NCI-H774 (cell line): ENCODE measurements at regions not wholly inside any gene's neighbourhood (a gene's known extent, or its start where the extent isn't known, plus 50 kb on each side); places are given as distances from the start of the nearest gene placed in this dataset.
"Not testable (repeated sequence)": the region's sequence is repeated elsewhere in the genome, so short reads cannot be mapped to it uniquely, and the experiment has no call there.

ENCODE experiments used
- DNase-seq: peaks from one replicate; lab custom pipeline; 2025; lab: John Stamatoyannopoulos, UW

DNA sequence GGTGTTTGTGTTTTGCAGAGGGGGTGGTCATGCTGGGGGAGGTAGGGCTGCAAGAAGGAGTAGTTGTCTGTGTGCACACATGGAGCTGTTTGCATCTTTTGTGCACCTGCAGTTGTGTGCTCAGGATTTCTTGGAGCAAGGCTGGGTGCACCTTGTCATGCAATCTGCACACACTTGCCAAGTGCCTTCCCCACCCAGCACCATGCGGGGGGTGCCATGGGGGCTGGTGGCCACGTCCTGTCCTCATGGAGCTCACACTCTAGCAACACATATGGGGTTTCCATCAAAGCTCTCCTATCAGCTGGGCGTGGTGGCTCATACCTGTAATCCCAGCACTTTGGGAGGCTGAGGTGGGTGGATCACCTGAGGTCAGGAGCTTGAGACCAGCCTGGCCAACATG lies 111.6 kb downstream of the CRLF3 start:
- not testable (repeated sequence) for DNase-seq

DNA sequence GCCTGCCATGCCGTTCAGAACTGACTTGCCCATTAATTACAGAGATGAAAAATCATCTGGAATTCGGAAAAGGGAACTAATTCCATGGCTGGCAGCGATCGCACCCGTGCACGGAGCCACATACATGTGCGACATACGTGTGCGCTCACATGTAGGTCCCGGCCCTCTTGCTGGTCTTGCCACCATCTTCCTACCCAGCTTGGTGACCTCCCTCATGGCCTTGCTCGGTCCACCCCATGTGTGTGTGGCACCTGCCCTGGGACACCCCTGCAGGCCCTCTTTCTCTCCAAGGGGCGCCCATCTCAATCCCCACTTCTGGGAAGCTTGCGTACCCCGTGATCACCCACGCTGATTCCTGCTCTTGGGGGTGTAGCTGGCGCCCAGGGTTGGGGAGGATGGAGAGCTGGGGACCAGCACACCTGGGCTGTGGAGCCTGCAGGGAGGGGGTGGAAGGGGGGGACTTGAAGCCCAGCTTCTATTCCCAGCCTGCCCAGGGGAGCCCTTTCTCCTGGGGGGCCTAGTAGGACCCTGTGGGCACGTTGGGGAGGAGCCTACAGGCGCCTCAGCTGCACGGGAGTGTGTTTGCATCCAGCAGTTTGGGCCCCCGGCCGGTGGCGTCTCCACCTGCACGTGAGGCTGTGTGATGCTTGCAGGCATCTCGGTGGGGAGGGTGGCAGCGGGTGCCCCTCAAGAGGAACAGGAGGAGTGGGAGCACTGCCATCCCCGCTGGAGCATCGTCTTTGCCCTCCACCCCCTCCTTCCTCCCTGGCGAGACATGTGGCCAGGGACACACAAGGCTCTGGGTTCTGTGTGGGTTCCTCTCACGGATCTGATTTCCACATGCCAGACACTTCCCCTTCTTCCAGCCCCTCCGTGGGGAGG lies 112.6 kb downstream of the CRLF3 start:
- not testable (repeated sequence) for DNase-seq

DNA sequence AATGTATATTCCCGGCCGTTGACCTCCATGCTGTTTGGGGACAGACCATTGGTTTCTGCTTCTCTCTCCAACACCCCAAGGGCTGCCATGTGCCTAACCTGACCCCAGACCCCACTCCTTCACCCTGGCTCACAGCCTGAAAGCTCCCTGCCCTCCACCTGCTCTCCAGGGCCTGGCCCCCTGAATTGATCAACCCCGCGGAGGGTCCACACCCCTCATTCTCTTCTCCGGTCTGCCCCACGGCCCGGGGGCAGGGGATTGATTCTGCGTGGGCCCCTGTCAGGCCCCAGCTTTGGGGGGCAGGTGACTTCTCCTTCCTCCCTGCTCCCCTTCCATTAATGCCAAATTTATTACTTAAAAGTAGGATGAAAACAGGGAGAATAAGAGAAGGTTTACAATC lies 113.3 kb downstream of the CRLF3 start:
- DNase-seq: not testable (repeated sequence)

DNA sequence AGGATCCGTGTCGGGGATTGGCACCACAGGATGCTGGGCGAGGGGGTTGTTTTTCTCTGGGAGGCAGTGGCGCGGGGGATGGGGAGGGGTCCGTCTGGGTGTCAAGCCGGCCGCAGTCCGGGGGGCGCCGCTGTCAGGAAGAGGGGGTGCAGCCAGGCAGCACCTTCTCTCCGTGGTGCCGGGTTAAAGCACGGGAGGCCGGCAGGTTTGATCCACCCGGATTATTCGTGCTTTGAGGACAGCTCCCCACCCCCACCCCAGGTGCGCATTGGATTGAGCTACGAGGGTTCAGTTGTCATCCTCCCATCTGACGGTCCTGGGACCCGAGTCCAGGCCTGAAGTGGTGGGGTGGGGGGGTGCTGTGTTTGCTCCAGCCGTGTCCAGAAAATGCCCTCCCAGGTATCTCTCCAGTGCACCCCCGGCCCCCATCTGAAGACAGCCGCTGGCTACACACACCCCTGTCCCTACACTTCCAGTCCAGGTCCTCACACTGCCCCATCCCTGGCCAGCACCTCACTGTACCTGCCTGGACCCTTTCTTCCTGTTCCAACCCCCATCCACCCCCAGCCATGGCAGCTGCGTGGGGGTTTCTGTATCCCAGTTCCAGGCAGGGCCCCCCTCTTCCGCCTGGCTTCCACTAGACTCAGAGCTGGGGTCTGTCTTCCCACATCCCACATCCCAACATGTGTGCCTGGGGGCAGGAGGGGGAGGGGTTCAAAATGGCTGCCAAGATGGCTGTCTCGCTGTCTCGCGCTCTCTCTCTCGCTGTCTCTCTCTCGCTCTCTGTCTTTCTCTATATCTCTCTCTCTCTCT lies 114.0 kb downstream of the CRLF3 start:
- DNase-seq: not testable (repeated sequence)

DNA sequence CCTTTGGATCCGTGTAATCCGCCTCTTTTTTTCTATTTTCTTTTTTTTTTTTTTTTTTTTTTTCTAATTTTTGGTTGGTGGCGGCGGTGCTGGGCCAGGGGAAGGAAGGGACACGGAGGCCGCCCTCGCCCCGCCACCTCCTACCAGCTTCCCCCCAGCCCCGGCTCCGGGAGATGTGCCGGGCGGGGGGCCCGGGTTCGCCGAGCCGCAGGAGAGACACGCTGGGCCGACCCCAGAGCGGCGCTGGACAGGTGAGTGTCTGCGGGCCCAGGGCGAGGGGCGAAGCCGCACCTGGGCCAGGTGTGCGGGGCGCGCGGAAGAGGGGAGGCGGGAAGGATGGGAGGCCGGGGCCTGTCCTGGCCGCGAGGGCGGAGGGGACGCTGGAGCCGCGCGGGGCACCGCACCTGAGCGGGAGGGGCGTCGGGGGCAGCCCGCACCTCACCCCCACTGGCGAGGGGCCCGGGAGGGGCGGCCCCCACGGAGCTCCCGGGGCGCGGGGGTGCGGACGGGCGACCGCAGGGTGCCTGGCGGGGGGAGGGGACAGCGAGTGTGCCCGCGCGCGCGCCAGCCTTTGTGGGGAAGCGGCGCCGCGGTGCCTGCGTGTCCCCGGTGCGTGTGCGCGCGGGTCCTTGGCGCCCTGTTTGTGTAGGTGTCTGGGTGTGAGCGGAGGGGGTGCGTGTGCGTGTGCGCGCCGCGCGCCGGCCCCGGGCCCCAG lies 114.8 kb downstream of the CRLF3 start:
- peak; percentile 39 for DNase-seq

DNA sequence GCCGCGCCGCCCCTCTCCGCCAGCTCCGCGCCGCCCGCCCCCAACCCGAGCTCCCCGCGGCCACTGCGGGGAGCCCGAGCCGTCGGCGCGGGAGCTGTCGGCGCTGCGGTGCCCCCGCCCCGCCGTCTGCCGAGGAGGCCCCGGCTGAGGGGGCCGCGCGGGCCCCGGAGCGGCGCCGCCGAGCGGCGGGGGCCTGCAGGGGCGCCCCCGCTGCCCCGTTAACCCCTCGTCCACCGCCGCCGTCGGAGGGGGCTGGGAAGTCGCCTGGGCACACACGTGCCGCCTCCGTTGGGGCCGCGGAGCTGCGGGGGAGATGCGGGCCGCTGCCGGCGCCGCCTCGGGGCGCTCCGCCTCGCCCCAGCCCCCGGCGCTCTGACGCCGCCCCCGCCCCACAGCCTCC lies 115.4 kb downstream of the CRLF3 start:
- not testable (repeated sequence) for DNase-seq

DNA sequence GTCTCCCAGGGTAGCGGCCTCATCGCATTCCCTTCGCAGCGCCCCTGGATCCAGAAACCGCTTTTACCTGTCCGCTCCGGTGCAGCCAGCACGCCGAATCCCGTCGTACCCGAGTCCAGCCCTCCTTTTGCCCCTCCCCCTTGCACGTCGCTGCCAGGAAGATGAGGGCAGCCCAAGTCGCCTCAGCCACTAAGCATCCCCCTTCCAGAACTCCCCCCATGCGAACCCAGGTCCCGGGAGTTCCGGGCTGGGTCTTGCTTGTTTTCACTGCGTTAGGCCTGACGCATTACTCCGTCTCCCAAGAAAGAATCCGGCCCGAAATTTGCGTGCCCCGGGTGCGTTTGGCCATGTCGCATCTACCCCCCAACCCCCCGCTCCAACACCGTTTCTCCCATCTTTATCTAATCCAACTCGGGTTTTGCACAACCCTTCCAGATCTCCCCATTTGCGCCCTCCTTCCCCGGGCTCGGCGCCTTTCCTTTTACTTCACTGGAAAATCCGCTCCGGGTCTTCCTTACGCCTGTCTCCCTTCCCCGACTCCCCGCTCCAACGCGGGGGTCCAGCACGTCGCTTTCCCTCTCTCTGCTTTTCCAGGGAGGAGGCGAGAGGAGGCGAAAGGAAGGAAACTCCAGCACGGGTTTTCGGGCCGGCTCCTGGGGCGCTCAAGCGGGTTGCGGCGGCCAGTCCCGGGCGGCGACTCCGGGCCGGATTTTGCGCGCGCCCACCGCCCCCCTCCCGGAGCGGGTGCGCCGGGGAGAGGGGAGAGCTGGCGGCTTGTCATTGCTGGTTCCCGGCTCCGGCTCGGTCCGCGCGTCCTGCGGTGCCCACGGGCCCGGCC lies 116.0 kb downstream of the CRLF3 start:
- peak; percentile 91 for DNase-seq

DNA sequence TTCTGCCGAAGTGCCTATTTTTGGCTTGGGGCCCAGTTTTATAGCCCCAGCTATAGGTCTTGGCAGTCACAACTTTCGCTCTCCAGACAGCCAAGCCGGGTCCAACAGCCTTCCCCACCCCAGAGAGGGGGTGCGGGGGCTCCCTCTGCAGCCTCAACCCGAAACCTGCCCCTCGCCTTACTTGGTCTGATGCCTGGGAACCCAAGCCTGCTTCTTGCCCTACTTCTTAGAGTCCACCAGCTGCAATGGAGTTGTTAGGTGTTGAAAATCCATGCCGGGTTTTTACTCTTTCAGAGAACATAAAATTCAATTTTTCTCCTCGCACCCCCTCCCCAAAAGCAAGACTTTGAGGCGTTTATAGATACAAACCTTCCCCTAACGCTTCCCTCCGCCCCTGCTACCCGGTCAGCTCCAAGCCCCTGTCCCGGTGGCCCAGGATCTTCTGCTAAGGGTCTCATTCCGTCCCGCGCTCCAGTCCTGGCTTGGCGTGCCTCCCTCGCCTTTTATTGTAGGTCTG lies 116.7 kb downstream of the CRLF3 start:
- DNase-seq: peak; percentile 43

DNA sequence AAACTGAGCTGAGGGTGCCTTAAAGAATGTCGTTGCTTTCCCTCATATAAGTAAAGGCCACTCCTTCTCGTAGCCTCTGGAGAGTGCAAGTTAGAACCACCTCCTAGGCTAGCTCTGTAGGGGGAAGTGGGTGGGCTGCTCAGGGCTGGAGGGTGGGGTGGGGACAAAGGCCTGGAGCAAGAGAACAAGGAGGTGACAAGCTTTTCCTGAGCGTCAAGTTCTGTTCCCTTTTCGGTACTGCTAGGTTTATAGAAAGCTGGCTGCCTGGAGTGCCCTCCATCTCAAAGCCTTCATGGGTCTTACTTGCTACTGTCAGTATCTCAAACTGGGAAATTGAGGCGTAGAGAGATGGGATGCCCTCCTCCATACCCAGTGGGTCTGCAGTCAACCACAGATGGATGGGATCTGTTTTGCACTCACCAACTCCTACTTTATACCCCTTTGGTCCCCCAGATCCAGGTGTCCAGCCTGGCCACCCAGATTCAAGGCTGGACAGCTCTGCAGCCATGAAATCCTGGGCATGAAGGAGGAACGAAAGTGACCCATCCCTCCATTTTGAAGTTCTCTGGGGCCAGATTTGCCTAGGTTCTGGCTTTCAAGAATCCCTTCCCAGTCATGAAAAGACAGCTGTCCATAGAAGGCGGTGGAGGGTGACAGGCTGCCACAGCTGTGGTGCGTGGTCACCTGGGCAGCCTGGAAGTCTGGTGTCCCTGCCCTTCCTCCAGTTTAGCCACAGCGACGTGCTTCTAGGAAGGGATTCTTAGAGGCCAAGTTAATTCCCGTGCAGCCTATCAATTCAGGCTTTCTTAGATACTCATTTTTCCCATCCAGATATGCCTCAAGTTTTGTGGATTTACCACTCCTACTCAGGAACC lies 117.8 kb downstream of the CRLF3 start:
- DNase-seq: not testable (repeated sequence)

DNA sequence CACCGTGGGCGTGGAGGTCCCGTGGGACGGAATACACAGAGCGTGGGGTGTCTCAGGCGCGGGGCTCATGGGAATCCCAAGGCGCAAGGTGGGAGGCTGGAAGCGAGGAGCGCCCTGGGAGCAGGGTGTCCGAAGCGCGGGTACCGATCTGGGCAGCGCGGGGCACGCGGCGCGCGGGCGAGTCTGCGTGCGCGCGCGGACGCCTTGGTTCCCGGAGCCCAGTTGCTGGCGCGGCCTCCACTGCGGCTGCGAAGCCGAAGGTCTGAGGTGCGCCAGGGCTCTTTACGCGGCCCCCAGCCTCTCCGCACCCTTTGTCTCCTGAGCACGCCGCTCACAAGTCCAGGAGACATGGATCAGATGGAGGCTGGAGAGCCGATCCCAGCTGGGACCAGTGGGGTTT lies 118.5 kb downstream of the CRLF3 start:
- not testable (repeated sequence) for DNase-seq

DNA sequence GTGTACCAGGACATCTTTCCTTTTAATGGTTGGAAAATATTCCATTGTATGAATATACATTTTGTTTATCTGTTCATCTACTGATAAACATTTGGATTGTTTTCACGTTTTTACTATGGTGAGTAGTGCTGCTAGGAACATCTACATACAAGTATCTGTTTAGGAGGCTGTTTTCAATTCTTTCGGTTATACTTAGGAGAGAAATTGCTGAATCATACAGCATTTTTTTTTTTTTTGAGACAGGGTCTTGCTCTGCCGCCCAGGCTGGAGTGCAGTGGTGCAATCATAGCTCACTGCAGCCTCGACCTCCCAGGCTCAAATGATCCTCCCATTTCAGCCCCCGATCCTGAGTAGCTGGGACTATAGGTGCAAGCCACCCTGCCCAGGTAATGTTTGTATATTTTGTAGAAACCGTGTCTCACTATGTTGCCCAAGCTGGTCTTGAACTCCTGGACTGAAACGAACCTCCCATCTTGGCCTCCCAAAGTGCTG lies 122.9 kb downstream of the CRLF3 start:
- DNase-seq: no peak

DNA sequence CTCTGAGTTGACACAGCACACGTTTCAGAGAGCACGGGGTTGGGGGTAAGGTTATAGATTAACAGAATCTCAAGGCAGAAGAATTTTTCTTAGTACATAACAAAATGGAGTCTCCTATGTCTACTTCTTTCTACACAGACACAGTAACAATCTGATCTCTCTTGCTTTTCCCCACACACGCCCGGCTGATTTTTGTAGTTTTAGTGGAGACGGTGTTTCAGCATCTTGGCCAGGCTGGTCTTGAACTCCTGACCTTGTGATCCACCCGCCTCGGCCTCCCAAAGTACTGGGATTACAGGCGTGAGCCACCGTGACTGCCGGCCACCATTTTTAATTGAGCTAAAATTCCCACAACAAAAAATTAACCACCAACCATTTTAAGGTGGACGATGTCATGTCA lies 123.7 kb downstream of the CRLF3 start:
- not testable (repeated sequence) for DNase-seq

DNA sequence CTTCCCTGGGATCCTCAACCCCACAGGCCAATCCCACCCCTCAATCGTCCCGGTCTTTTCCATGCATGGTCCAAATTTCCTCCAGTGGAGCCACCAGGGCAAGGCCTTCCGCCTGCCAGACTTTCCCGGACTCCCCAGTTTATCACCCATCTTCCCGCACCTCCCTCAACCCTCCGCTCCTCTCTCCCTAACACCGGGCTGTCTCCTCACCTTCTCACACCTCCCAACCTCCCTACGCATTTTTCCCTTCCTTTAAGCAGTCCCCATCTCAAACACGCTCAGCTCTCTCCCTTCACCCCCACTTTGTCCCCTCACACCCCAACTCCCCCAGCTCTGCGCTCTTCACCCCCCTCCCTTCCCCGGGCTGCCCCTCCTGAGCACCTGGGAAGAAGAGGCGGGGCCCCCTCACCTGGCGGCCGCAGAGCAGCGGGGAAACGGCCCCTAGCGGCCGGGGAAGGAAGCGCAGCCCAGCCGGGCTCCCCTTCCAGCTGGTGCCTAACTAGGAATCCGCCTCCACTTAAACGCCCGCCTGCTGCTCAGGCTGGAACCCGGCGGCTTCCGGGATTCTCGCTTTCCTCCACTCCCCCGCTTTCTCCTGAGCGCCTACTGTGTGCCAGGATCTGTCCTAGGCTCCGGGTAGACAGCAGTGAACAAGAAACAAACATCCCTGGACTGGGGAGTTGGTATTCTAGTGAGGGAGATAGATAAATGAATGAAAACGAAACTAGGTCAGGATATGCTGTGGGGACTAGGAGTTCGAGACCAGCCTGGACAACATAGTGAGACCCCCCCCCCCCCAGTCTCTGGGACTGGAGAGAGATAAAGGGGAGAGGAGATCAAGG lies 126.7 kb downstream of the CRLF3 start:
- DNase-seq: peak; percentile 88

DNA sequence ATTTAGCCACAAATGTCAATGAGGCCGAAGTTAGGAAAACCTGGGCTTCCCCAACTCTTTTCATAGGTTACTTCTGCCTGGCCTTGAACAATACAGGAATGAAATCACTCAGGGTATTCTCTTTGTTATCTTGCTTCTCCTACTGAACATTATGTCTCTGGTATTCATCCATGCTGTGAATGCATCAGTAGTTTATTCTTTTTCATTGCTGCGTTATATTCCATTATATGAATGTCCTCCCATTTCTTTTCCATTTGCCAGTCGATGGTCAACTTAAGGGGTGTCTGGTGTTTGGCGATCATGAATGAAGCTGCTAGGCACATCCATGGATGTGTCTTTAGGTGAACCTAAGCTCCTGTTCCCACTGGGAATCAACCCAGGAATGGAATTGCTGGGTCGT lies 128.3 kb downstream of the CRLF3 start:
- DNase-seq: no peak

DNA sequence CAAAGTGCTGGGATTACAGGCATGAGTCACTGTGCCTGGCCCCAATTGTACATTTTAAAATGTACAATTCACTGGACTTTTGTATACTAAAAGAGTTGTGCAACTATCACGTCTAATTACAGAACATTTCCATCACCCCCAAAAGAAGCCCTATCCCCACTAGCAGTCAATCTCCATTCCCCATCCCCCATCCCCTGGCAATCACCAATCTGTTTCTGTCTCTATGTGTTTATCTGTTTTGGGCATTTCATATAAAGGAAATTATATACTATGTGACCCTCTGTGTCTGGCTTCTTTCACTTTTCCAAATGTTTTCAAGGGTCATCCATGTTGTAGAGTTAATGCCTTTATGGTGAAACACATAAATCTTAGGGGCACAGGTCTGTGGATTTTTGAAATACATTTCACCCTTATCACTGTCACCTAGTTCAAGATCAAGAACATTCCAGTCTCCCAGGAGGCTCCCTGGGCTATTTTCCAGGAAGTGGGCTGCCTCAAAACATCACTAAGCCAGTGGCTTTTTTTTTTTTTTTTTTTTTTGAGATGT lies 129.2 kb downstream of the CRLF3 start:
- not testable (repeated sequence) for DNase-seq

DNA sequence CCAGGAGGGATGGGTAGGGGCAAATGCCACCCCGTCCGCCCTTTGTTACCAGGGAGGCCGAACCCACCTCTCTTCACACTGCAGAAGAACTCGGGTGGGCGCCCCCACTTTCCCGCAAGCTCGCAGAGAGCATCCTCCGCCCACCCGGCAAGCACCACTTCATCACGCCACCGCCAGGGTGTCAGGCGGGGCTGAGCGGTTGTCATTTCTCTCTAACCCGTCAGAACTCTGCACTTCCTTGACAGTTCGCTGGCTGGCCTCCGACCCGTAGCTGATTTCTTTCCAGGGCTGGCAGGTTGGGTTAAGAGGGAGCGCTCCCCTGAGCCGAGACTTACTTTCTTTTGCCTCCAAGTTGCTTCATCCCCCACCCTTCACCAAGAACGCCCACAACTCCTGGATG lies 130.7 kb downstream of the CRLF3 start:
- DNase-seq: not testable (repeated sequence)

DNA sequence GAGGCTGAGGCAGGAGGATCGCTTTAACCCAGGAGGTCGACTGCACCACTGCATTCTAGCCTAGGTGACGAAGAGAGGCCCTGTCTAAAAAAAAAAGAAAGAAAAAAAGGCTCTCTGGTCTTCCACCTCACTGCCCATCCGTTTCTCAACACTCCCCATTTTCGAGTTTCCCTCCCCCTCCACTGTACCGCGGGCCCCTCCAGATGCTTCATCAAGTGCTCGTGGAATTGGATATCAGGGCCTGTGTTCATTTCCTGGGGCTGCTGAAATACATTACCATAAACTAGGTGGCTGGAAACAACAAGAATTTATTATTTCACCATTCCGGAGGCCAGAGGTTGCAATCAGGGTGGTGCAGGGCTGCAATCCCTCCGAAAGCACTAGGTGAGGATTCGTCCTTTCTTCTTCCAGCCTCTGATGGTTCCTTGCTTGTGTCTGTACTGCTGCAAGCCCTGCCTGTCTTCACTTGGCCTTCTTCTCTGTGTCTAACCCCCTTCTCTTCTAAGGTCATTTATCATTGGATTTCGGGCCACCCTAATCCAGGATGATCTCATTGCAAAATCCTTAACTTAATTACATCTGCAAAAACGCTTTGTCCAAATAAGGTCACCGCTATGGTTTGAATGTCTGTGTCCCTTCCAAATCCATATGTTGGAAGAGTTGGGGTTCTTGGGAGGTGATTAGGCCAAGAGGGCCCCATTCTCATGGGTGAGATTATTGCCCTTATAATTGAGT lies 135.1 kb downstream of the CRLF3 start:
- not testable (repeated sequence) for DNase-seq
